Pancreas (tissue), 10 donors: ENCODE measurements at regions not wholly inside any gene's neighbourhood (a gene's known extent, or its start where the extent isn't known, plus 50 kb on each side); places are given as distances from the start of the nearest gene placed in this dataset.

Experiments
- ATAC-seq, 4 donors: fragments of 200-7000 bp; cut with Tn5 transposase; one replicate each; pipeline versions ENCODE4 v1.8.0 to v1.9.1; 2020; ENCODE audit warnings: mild to moderate bottlenecking in 4 of 4, moderate library complexity in 4 of 4
- DNase-seq, 6 donors: peaks; one replicate each; pipeline ENCODE4 v3.0.0-alpha.2; 2020
- FAIRE-seq: peaks from 2 replicates; lab custom pipeline; 2012; peaks lifted over from hg19 to GRCh38; lab: Jason Lieb, UNC
- H3K27ac ChIP-seq, 4 donors: fragments of 200-600 bp; sonication (generic); 1 replicate in 3 of 4; 2 replicates in 1 of 4; pipeline versions ENCODE4 v1.5.0 to v1.8.0; 2020
- H3K27me3 ChIP-seq, 4 donors: fragments of 200-600 bp; one replicate each; pipeline ENCODE4 v1.8.0; 2021
- H3K36me3 ChIP-seq, 3 donors: fragments of 200-600 bp; sonication (generic) in 1 of 3; one replicate each; pipeline versions ENCODE4 v1.5.0 to v1.8.0; 2020 to 2021
- H3K4me1 ChIP-seq, 3 donors: fragments of 200-600 bp; one replicate each; pipeline ENCODE4 v1.8.0; 2021
- H3K4me3 ChIP-seq, 4 donors: fragments of 200-600 bp; sonication (generic) in 2 of 4; one replicate each; pipeline versions ENCODE4 v1.5.0 to v1.8.0; 2020 to 2021
- H3K9me3 ChIP-seq, 4 donors: fragments of 200-600 bp; one replicate each; pipeline ENCODE4 v1.8.0; 2021
- CTCF ChIP-seq, 4 donors: fragments of 200-600 bp; sonication (generic) in 3 of 4; IDR thresholded peaks; one replicate each; pipeline versions ENCODE4 v1.5.0 to v1.8.0; 2021; ENCODE audit warnings: antibody characterized with exemption in 4 of 4
- WGBS, 2 donors: extraction: QIAGEN DNeasy Blood & Tissue Kit; methylation state at CpG; one replicate each; pipeline ENCODE4 v1.1.7; 2013; 5-methylcytosine and 5-hydroxymethylcytosine counted together
- intact Hi-C, 3 donors: fragments of 100-400 bp; cut with DNase I; formaldehyde crosslinking; loops; one replicate each; pipeline versions ENCODE4 v1.11.1 to v1.14.2; 2022
- donor health status: healthy with polysubstance abuse.
- donor health status: DM: no; HTN: no; CAD: no; lungs with moderate emphysema.
- donor health status: DM: no; HTN: no; CAD: no.
- donor health status: control.
- donor health status: control.
- donor health status: Bipolar disorder and iron deficiency.
- donor health status: DM: yes; HTN: yes; CAD: no.
- donor health status: DM: no; HTN: no; CAD: no.
- donor health status: DM: no; HTN: no; CAD: no.
- donor health status: DM: yes; HTN: yes; CAD: no.

GRCh38 chr1:101603726-101604125 lies 366.9 kb downstream of the S1PR1 start:
- no peaks in the 10 kb centered on the region for H3K36me3 ChIP-seq
- intact Hi-C loops: no loop called here
- FAIRE-seq: no peak
- no peak overlapping the region for H3K27ac ChIP-seq
- no peaks in the 10 kb centered on the region for H3K27me3 ChIP-seq
- no peaks in the 10 kb centered on the region for H3K9me3 ChIP-seq
- no peak for ATAC-seq
- H3K4me1 ChIP-seq: no peaks in the 10 kb centered on the region
- DNase-seq: no peak
- 15 to 17% methylated on average over 1 of the region's 1 CpG for WGBS, 2 donors
- no peak overlapping the region for H3K4me3 ChIP-seq
- no peak for TF ChIP-seq CTCF (IDR thresholded peaks at IDR 0.05)

- DNase-seq (no peak), ATAC-seq (no peak), FAIRE-seq (no peak)
- Histone ChIP-seq H3K4me3 (no peak overlapping the region), H3K36me3 (no peaks in the 10 kb centered on the region), H3K4me1 (no peaks in the 10 kb centered on the region), H3K9me3 (no peaks in the 10 kb centered on the region), H3K27me3 (no peaks in the 10 kb centered on the region), H3K27ac (no peak overlapping the region)
- TF ChIP-seq CTCF (IDR thresholded peaks at IDR 0.05): no peak
- intact Hi-C loops: no loop called here
- 34 to 36% methylated on average over 2 of the region's 2 CpGs for WGBS, 2 donors
Measured at GRCh38 chr1:101605878-101606277, 369.1 kb downstream of the S1PR1 start.

- Histone ChIP-seq H3K4me3 (no peak overlapping the region), H3K4me1 (no peaks in the 10 kb centered on the region), H3K36me3 (no peaks in the 10 kb centered on the region), H3K27ac (no peak overlapping the region), H3K9me3 (no peaks in the 10 kb centered on the region), H3K27me3 (no peaks in the 10 kb centered on the region)
- TF ChIP-seq CTCF (IDR thresholded peaks at IDR 0.05): no peak
- ATAC-seq: no peak
- intact Hi-C loops: no loop called here
- FAIRE-seq: no peak
- DNase-seq: no peak
Measured at GRCh38 chr1:101613546-101613945, 376.7 kb downstream of the S1PR1 start.

GRCh38 chr1:101618900-101619299 lies 377.8 kb downstream of the OLFM3 start:
- no peak overlapping the region for H3K27ac ChIP-seq
- H3K4me3 ChIP-seq: no peak overlapping the region
- ATAC-seq (no peak), FAIRE-seq (no peak), DNase-seq (no peak)
- H3K27me3 ChIP-seq: no peaks in the 10 kb centered on the region
- WGBS, 2 donors: 62 to 76% methylated on average over 5 of the region's 5 CpGs
- intact Hi-C loops: no loop called here
- H3K9me3 ChIP-seq: no peaks in the 10 kb centered on the region
- no peaks in the 10 kb centered on the region for H3K36me3 ChIP-seq
- no peaks in the 10 kb centered on the region for H3K4me1 ChIP-seq
- no peak for TF ChIP-seq CTCF (IDR thresholded peaks at IDR 0.05)

- 42 to 50% methylated on average over 5 of the region's 5 CpGs for WGBS, 2 donors
Measured at GRCh38 chr1:101632548-101633272, 364.0 kb downstream of the OLFM3 start.

More at GRCh38 chr1:101632548-101633272, 364.0 kb downstream of the OLFM3 start:
- Histone ChIP-seq H3K27me3 (no peaks in the 10 kb centered on the region), H3K4me1 (no peaks in the 10 kb centered on the region), H3K36me3 (no peaks in the 10 kb centered on the region), H3K27ac (no peak overlapping the region), H3K9me3 (no peaks in the 10 kb centered on the region), H3K4me3 (no peak overlapping the region)
- no peak for DNase-seq
- TF ChIP-seq CTCF (IDR thresholded peaks at IDR 0.05): no peak
- ATAC-seq: no peak
- intact Hi-C loops: no loop called here
- FAIRE-seq: no peak
